HG03196 (cell line): ENCODE measurements at regions not wholly inside any gene's neighbourhood (a gene's known extent, or its start where the extent isn't known, plus 50 kb on each side); places are given as distances from the start of the nearest gene placed in this dataset.

ENCODE experiments used
- ATAC-seq: cut with Tn5 transposase; IDR thresholded peaks from one replicate; pipeline ENCODE4 v1.9.1; 2021; ENCODE audit not compliant: unreplicated experiment

DNA sequence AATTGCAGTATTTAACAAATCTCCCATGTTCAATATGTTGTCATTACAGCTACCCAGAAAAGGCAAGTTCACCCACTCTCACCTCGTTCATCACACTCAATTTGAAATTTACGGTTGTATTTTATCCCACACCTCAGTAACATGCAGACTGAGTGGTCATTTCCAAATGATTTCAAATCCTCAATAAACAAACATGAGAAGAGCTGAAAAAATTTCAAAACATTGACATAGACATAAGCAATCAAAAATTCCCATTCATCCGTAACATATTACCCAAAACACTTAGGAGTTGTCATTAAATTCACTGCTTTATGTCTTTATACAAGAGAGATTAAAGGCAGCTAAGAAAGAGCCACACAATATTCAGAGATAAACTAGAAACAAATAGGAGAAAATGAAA lies 61.7 kb upstream of the NEBL start:
- no peak for ATAC-seq

DNA sequence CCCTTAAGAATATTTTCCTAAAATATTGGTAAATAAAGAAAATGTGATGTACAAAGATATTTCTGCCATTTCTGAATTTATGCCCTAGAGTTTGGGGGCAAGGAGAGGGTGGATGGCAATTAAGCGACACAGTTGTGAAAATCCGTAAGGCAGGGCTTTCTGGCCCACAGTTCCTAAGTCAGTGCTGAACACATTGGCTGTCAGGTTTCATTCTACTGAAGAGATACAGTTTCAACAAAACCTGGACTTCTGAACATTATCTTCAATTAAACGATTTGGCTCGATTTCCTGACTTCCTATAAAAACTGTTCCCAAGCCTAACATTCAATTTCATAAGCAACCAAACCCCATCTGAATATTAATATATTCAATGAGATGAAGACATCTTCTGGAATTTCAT lies 61.1 kb upstream of the NEBL start:
- no peak for ATAC-seq

DNA sequence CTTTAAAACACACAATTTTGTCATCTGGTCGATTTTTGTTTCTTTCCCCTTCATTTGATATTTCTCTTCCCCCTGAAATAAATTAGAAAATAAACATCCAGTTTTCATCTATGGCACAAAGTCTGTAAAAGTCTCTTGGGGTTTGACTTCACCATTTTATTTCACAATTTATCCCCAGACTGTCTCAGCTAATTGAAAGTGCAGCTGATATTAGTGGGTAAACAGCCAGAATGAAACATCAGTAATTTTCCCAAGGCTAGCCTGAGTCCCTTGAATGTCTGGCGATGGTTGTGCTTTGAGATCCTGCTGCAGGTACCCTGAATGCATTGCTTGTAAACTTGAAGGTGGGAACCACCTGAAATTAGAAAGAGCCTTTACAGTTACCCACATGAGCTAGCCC lies 60.6 kb upstream of the NEBL start:
- no peak for ATAC-seq

DNA sequence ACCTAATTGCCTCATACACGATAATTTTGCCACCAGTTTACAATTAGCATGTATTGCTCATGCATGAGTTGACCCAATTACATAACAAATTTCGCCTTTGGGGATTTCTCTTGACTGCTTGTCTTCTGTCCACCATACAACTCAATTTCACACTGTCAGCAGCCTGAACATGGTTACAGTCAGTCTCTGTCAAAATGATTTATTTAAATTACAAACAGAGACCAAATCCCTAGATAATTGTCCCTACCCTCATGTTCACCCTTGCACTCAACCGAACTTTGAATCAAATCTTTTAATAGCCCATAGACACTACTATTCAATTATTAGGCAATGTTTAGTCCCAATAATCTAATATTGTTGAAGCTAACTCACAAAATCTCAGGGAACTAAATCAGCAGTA lies 59.7 kb upstream of the NEBL start:
- no peak for ATAC-seq

DNA sequence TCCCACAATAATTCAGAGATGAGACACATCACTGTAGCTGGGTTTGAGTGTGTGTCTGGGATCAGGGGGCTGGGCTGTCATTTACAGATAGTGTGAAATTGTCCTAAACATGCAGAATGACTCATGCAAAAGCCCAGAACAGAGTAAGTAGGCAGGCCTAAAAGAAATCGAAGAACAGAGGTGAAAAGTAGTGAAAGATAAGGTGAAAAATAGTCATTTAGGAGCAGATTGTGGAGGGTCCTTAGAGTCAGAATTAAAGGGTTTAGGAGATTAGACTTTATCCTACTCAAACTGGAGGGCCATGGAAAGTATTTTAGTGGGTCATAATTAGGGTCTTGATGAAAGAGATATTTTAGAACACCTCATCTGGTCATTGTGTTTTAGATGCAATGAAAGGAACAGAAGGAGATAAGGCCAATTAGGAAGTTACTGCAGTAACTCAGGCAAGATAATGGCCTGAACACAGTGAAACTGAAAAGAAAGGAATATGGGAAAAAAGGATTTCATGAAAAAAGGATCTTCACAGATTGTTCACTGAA lies 58.3 kb upstream of the NEBL start:
- ATAC-seq: no peak

DNA sequence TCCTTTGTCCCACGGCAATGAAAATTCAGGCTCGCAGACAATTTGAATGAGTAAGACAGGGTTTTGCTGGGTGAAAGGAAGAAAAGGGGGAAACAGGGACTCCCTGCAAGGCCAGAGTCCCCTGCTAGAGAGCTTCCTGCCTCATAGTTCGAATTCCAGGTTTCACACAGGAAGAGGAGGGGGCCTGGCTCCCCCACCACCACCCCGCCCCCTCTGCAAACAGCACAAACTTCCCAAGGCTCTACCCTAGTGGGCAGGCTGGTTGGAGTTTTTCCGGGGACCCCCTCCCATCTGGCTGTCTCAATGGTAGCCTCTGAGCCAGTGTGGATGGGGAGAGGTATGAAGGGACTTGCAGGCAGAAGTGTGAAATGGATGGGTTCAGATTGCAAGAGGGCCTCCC lies 57.4 kb upstream of the NEBL start:
- no peak for ATAC-seq

DNA sequence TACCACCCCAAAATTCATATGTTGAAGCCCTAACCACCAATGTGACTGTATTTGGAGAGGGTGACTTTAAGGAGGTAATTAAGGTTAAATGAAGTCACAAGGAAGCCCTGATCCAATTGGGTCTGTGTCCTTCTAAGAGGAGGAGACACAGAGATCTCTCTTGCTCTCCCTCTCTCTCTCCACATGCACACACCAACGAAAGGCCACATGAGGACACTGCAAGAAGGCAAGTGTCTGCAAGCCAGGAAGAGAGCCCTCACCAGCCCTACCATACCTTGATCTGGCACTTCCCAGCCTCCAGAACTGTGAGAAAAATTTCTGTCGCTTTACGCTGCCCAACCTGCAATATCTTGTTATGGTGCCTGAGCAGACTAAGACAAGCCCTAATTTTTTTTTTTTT lies 56.0 kb upstream of the NEBL start:
- no peak for ATAC-seq

DNA sequence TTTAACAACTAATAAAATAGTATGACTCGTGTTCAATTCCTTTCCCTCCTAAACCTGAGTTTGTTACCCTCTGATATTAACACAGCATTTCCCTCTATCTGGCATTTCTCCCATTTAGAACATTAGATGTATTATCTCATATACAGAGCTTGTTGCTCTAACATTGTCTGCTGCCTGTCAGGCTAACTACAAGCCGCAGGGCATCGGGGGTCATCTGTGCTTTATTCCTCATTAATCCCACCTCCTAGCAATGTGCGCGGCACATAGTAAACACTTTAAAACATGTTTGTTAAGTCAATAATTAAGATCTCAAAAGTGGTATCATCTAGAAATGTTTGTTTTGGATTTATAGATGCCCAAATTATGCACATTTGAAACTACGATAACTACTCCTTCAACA lies 52.9 kb upstream of the NEBL start:
- ATAC-seq: no peak

DNA sequence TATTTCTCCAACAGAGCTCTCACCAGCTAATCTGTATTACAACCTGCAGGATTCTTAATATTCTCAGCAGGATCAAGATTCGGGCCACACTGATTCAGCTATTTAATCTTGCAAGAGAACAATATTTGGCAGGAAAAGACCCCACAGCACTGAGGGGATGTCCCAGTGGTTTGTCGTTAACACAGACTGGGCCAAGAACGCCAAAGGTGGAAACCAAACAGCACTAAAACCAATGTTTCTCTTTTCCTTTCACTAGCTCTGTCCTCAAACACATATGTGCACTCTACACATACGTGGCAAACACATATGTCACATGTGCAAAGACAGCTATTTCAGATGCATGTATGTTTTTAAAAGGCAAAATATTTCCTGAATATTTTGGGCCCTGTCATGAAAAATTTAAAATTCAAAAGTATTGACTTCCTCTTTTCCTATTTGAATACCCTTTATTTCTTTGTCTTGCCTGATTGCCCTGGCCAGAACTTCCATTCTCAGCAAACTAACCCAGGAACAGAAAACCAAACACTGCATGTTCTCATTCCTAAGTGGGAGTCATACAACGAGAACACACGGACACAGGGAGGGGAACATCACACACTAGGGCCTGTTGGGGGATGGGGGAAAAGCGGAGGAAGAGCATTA lies 51.7 kb upstream of the NEBL start:
- peak; percentile 66 for ATAC-seq
